H9 (cell line): ENCODE measurements at regions not wholly inside any gene's neighbourhood (a gene's known extent, or its start where the extent isn't known, plus 50 kb on each side); places are given as distances from the start of the nearest gene placed in this dataset.

Experiments used
- DNase-seq: peaks from one replicate; pipeline ENCODE4 v3.0.0-alpha.2; 2017
- H2AFZ ChIP-seq: one replicate; pipeline ENCODE4 v1.6.1; 2013; ENCODE audit warnings: mild to moderate bottlenecking, low read length, control low read depth, moderate library complexity
- H2AK5ac ChIP-seq: 2 replicates; pipeline ENCODE4 v1.6.1; 2013; ENCODE audit warnings: low read length, control low read depth, mixed read lengths; ENCODE audit not compliant: insufficient read length
- H2BK120ac ChIP-seq: one replicate; pipeline ENCODE4 v1.6.1; 2013; ENCODE audit warnings: low read depth, mild to moderate bottlenecking, low read length, control low read depth, inconsistent platforms; ENCODE audit not compliant: poor library complexity, severe bottlenecking
- H2BK12ac ChIP-seq: 2 replicates; pipeline ENCODE4 v1.6.1; 2013; ENCODE audit warnings: low read length, control low read depth, mixed read lengths, low read depth; ENCODE audit not compliant: insufficient read length
- H2BK15ac ChIP-seq: 2 replicates; pipeline ENCODE4 v1.6.1; 2013; ENCODE audit warnings: low read depth, low read length, control low read depth
- H2BK20ac ChIP-seq: one replicate; pipeline ENCODE4 v1.6.1; 2013; ENCODE audit warnings: low read depth, mild to moderate bottlenecking, low read length, control low read depth, inconsistent platforms; ENCODE audit not compliant: poor library complexity, severe bottlenecking
- H2BK5ac ChIP-seq: 2 replicates; pipeline ENCODE4 v1.6.1; 2013; ENCODE audit warnings: low read length, control low read depth, mixed read lengths; ENCODE audit not compliant: insufficient read length
- H3K14ac ChIP-seq: 2 replicates; pipeline ENCODE4 v1.6.1; 2013; ENCODE audit warnings: low read length, control low read depth; ENCODE audit not compliant: insufficient read depth
- H3K18ac ChIP-seq: 2 replicates; pipeline ENCODE4 v1.6.1; 2013; ENCODE audit warnings: low read depth, mild to moderate bottlenecking, mixed read lengths, low read length, control low read depth; ENCODE audit not compliant: insufficient read length
- H3K23ac ChIP-seq: 2 replicates; pipeline ENCODE4 v1.6.1; 2013; ENCODE audit warnings: low read length, control low read depth, mixed read lengths, low read depth; ENCODE audit not compliant: insufficient read length
- H3K23me2 ChIP-seq: 2 replicates; pipeline ENCODE4 v1.6.1; 2013; ENCODE audit warnings: low read depth, mild to moderate bottlenecking, mixed read lengths, low read length, control low read depth; ENCODE audit not compliant: insufficient read length, poor library complexity, severe bottlenecking
- H3K27ac ChIP-seq: 2 replicates; pipeline ENCODE4 v1.5.1; 2013; ENCODE audit warnings: low read length, control low read depth, mixed read lengths, low read depth; ENCODE audit not compliant: insufficient read length
- H3K27me3 ChIP-seq: 2 replicates; pipeline ENCODE4 v1.6.1; 2013; ENCODE audit warnings: low read length, control low read depth, inconsistent platforms; ENCODE audit not compliant: insufficient read depth
- H3K4ac ChIP-seq: 2 replicates; pipeline ENCODE4 v1.6.1; 2013; ENCODE audit warnings: low read depth, mild to moderate bottlenecking, control low read depth, inconsistent platforms, low read length, moderate library complexity
- H3K4me1 ChIP-seq: 2 replicates; pipeline ENCODE4 v1.6.1; 2013; ENCODE audit warnings: low read length, control low read depth, inconsistent platforms; ENCODE audit not compliant: insufficient read depth
- H3K4me2 ChIP-seq: 2 replicates; pipeline ENCODE4 v1.6.1; 2013; ENCODE audit warnings: low read length, control low read depth, mixed read lengths; ENCODE audit not compliant: insufficient read length, insufficient read depth
- H3K56ac ChIP-seq: 2 replicates; pipeline ENCODE4 v1.6.1; 2013; ENCODE audit warnings: low read depth, mild to moderate bottlenecking, mixed read lengths, low read length, control low read depth; ENCODE audit not compliant: insufficient read length
- H3K79me1 ChIP-seq: 2 replicates; pipeline ENCODE4 v1.6.1; 2013; ENCODE audit warnings: low read depth, mild to moderate bottlenecking, moderate library complexity, low read length, control low read depth, inconsistent platforms; ENCODE audit not compliant: insufficient read depth, poor library complexity, severe bottlenecking
- H3K79me2 ChIP-seq: 2 replicates; pipeline ENCODE4 v1.6.1; 2013; ENCODE audit warnings: low read length, control low read depth, inconsistent platforms; ENCODE audit not compliant: insufficient read depth
- H3K9ac ChIP-seq: 2 replicates; pipeline ENCODE4 v1.6.1; 2013; ENCODE audit warnings: low read length, control low read depth, mixed read lengths; ENCODE audit not compliant: insufficient read length; ENCODE audit errors: extremely low read depth
- H3K9me3 ChIP-seq: one replicate; pipeline ENCODE4 v1.6.1; 2013; ENCODE audit warnings: low read depth, low read length, inconsistent platforms; ENCODE audit not compliant: control insufficient read depth
- H3T11ph ChIP-seq: one replicate; pipeline ENCODE4 v1.6.1; 2013; ENCODE audit warnings: mild to moderate bottlenecking, low read length, control low read depth, inconsistent platforms
- H4K20me1 ChIP-seq: one replicate; pipeline ENCODE4 v1.6.1; 2013; ENCODE audit not compliant: control insufficient read depth, insufficient read length, insufficient read depth
- H4K5ac ChIP-seq: 2 replicates; pipeline ENCODE4 v1.6.1; 2013; ENCODE audit warnings: low read depth, mild to moderate bottlenecking, mixed read lengths, low read length, control low read depth; ENCODE audit not compliant: insufficient read length
- H4K8ac ChIP-seq: replicated peaks from 2 replicates; pipeline ENCODE4 v1.6.1; 2013; ENCODE audit warnings: low read length, control low read depth, mixed read lengths, low read depth; ENCODE audit not compliant: insufficient read length
- H4K91ac ChIP-seq: 2 replicates; pipeline ENCODE4 v1.6.1; 2013; ENCODE audit warnings: low read depth, mild to moderate bottlenecking, moderate library complexity, mixed read lengths, low read length, control low read depth; ENCODE audit not compliant: insufficient read length
- H3K27ac Mint-ChIP-seq, 3 experiments: 2 replicates in 2 of 3; 3 replicates in 1 of 3; pipeline ENCODE4 v1.8.0; 2020 to 2021; ENCODE audit warnings: mixed read lengths in 3 of 3, mild to moderate bottlenecking in 1 of 3, moderate library complexity in 1 of 3
- H3K27me3 Mint-ChIP-seq: 2 replicates; pipeline ENCODE4 v1.8.0; 2021; ENCODE audit warnings: low read depth, mild to moderate bottlenecking, moderate library complexity, mixed read lengths
- H3K36me3 Mint-ChIP-seq, 3 experiments: 2 replicates in 2 of 3; 3 replicates in 1 of 3; pipeline ENCODE4 v1.8.0; 2020 to 2021; ENCODE audit warnings: low read depth in 3 of 3, mixed read lengths in 3 of 3; ENCODE audit not compliant: insufficient read depth in 1 of 3
- H3K4me1 Mint-ChIP-seq, 2 experiments: 2 replicates each; pipeline ENCODE4 v1.8.0; 2020; ENCODE audit warnings: mixed read lengths in 2 of 2
- H3K4me3 Mint-ChIP-seq, 2 experiments: 2 replicates in 1 of 2; 3 replicates in 1 of 2; pipeline ENCODE4 v1.8.0; 2020 to 2021; ENCODE audit warnings: mild to moderate bottlenecking in 2 of 2, mixed read lengths in 2 of 2, moderate library complexity in 1 of 2
- H3K9me3 Mint-ChIP-seq, 2 experiments: 2 replicates in 1 of 2; 3 replicates in 1 of 2; pipeline ENCODE4 v1.8.0; 2020; ENCODE audit warnings: mild to moderate bottlenecking in 2 of 2, mixed read lengths in 2 of 2, moderate library complexity in 1 of 2
- CTCF ChIP-seq: fragments of 200-600 bp; sonication (generic); conservative IDR thresholded peaks from 3 replicates; pipeline ENCODE4 v1.8.0; 2021; ENCODE audit warnings: antibody characterized with exemption, mild to moderate bottlenecking
- WGBS: extraction: QIAGEN DNeasy Blood & Tissue Kit; methylation state at CpG from one replicate; pipeline ENCODE4 v1.1.7; 2013; ENCODE audit warnings: missing lambda C conversion rate, low lambda C conversion rate, mixed read lengths; ENCODE audit not compliant: insufficient read length; ENCODE audit errors: extremely low coverage; 5-methylcytosine and 5-hydroxymethylcytosine counted together

- H3K14ac ChIP-seq = no peak overlapping the region
These were observed 1543.9 kb downstream of the KCNT2 start for GRCh38 chr1:195064358-195064757.

More at GRCh38 chr1:195064358-195064757, 1543.9 kb downstream of the KCNT2 start:
- Mint-ChIP-seq H3K4me1 (no peaks in the 10 kb centered on the region), H3K27ac (no peak overlapping the region), H3K36me3 (no peaks in the 10 kb centered on the region), H3K4me3 (no peak overlapping the region), H3K9me3 (no peaks in the 10 kb centered on the region), H3K27me3 (no peaks in the 10 kb centered on the region)
- H2BK20ac ChIP-seq = no peak overlapping the region
- no peaks in the 10 kb centered on the region for H3K4me1 ChIP-seq
- no peak for TF ChIP-seq CTCF
- no peak overlapping the region for H3K23ac ChIP-seq
- no peaks in the 10 kb centered on the region for H3K27me3 ChIP-seq
- no peaks in the 10 kb centered on the region for H4K20me1 ChIP-seq
- H2AFZ ChIP-seq = no peak overlapping the region
- H3K4ac ChIP-seq = no peak overlapping the region
- WGBS = no CpG with 5 or more reads among the region's 1 CpG
- H3K27ac ChIP-seq = no peak overlapping the region
- no peak overlapping the region for H2AK5ac ChIP-seq
- no peak overlapping the region for H4K8ac ChIP-seq
- H2BK5ac ChIP-seq = no peak overlapping the region
- H4K91ac ChIP-seq = no peak overlapping the region
- H3K4me2 ChIP-seq = no peak overlapping the region
- H2BK120ac ChIP-seq = no peak overlapping the region
- no peak overlapping the region for H4K5ac ChIP-seq
- H3K56ac ChIP-seq = no peak overlapping the region
- no peak overlapping the region for H3K18ac ChIP-seq
- no peak overlapping the region for H2BK12ac ChIP-seq
- H3K23me2 ChIP-seq = no peaks in the 10 kb centered on the region
- H3K79me1 ChIP-seq = no peaks in the 10 kb centered on the region
- no peaks in the 10 kb centered on the region for H3K9me3 ChIP-seq
- H3T11ph ChIP-seq = no peak overlapping the region
- H3K79me2 ChIP-seq = no peaks in the 10 kb centered on the region
- no peak overlapping the region for H3K9ac ChIP-seq
- no peak for DNase-seq
- no peak overlapping the region for H2BK15ac ChIP-seq
